Spleen (tissue), 11 donors: ENCODE measurements at regions not wholly inside any gene's neighbourhood (a gene's known extent, or its start where the extent isn't known, plus 50 kb on each side); places are given as distances from the start of the nearest gene placed in this dataset.

Experiments used
- DNase-seq: peaks from one replicate; pipeline ENCODE4 v3.0.0-alpha.2; 2020
- H3K27ac ChIP-seq, 8 donors: fragments of 200-600 bp; sonication (generic) in 7 of 8; 1 replicate in 4 of 8; 2 replicates in 4 of 8; pipeline versions ENCODE4 v1.5.0 to v1.8.0; 2016 to 2021; ENCODE audit warnings: inconsistent platforms in 4 of 8, mild to moderate bottlenecking in 4 of 8, moderate library complexity in 1 of 8
- H3K27me3 ChIP-seq, 7 donors: fragments of 200-600 bp; sonication (generic) in 6 of 7; replicated peaks in 1 of 7; 1 replicate in 4 of 7; 2 replicates in 3 of 7; pipeline versions ENCODE4 v1.5.0 to v1.8.0; 2016 to 2021; ENCODE audit warnings: inconsistent platforms in 3 of 7, mild to moderate bottlenecking in 1 of 7
- H3K36me3 ChIP-seq, 6 donors: fragments of 200-600 bp; sonication (generic) in 5 of 6; 1 replicate in 4 of 6; 2 replicates in 2 of 6; pipeline versions ENCODE4 v1.5.0 to v1.8.0; 2016 to 2021; ENCODE audit warnings: inconsistent platforms in 2 of 6
- H3K4me1 ChIP-seq, 6 donors: fragments of 200-600 bp; sonication (generic) in 5 of 6; 1 replicate in 3 of 6; 2 replicates in 3 of 6; pipeline versions ENCODE4 v1.5.0 to v1.8.0; 2016 to 2021; ENCODE audit warnings: inconsistent platforms in 3 of 6
- H3K4me3 ChIP-seq, 8 donors: fragments of 200-600 bp; sonication (generic) in 7 of 8; 1 replicate in 4 of 8; 2 replicates in 4 of 8; pipeline versions ENCODE4 v1.5.0 to v1.8.0; 2016 to 2021; ENCODE audit warnings: inconsistent platforms in 4 of 8, mild to moderate bottlenecking in 4 of 8, moderate library complexity in 2 of 8
- H3K9me3 ChIP-seq, 8 donors: fragments of 200-600 bp; sonication (generic) in 7 of 8; 1 replicate in 4 of 8; 2 replicates in 4 of 8; pipeline versions ENCODE4 v1.5.0 to v1.8.0; 2016 to 2021; ENCODE audit warnings: inconsistent platforms in 4 of 8
- CTCF ChIP-seq, 11 experiments: fragments of 200-600 bp in 7 of 11; fragments of 450-650 bp in 4 of 11; sonication (generic) in 4 of 11; IDR thresholded peaks in 8 of 11; conservative IDR thresholded peaks in 3 of 11; 1 replicate in 7 of 11; 2 replicates in 4 of 11; pipeline versions ENCODE4 v1.4.0 to v1.8.0; 2016 to 2021; ENCODE audit warnings: antibody characterized with exemption in 11 of 11, inconsistent platforms in 4 of 11, mild to moderate bottlenecking in 1 of 11
- POLR2A ChIP-seq, 3 donors: fragments of 450-650 bp; IDR thresholded peaks; one replicate each; pipeline ENCODE4 v1.5.1; 2017; ENCODE audit warnings: antibody characterized with exemption in 3 of 3, mild to moderate bottlenecking in 1 of 3
- POLR2AphosphoS5 ChIP-seq, 3 donors: sonication (generic); formaldehyde crosslinking; IDR thresholded peaks; one replicate each; pipeline ENCODE4 v1.5.1; 2017; ENCODE audit warnings: antibody characterized with exemption in 3 of 3
- WGBS, 5 donors: extraction: QIAGEN DNeasy Blood & Tissue Kit in 3 of 5; methylation state at CpG; one replicate each; pipeline versions ENCODE4 v1.1.5 to v1.1.7; 2013 to 2018; 5-methylcytosine and 5-hydroxymethylcytosine counted together
- intact Hi-C: fragments of 100-400 bp; cut with DNase I; formaldehyde crosslinking; loops from one replicate; pipeline ENCODE4 v1.15.0; 2023; ENCODE audit warnings: low total_unique reads
- donor health status: healthy with polysubstance abuse.
- donor health status: DM: no; HTN: no; CAD: no; lungs with moderate emphysema.
- donor health status: DM: no; HTN: no; CAD: no.
- donor health status: Bipolar disorder and iron deficiency.
- donor health status: healthy.
- donor health status: DM: no; HTN: no; CAD: no.
- donor health status: DM: yes; HTN: yes; CAD: no.

GRCh38 chr16:65878347-65878746 is 488.1 kb upstream of the CDH5 start:
- no peaks in the 10 kb centered on the region for H3K27me3 ChIP-seq
- DNase-seq: no peak
- intact Hi-C loops: no loop called here
- no peaks in the 10 kb centered on the region for H3K36me3 ChIP-seq
- H3K4me3 ChIP-seq: no peak overlapping the region
- peaks cover 0 to 6% (median 0%) of the 10 kb centered on the region in 6 donors for H3K4me1 ChIP-seq
- no peak for TF ChIP-seq POLR2AphosphoS5 (IDR thresholded peaks at IDR 0.05)
- 84 to 96% (median 89%) methylated on average over 4 of the region's 4 CpGs for WGBS, 5 donors
- no peaks in the 10 kb centered on the region for H3K9me3 ChIP-seq
- no peak overlapping the region for H3K27ac ChIP-seq

GRCh38 chr16:65876624-65877023 is 489.9 kb upstream of the CDH5 start:
- WGBS, 5 donors: 25 to 57% (median 31%) methylated on average over 1 of the region's 1 CpG
- intact Hi-C loops: no loop called here
- no peak for TF ChIP-seq CTCF (IDR thresholded peaks at IDR 0.05 in 8 of 11, conservative IDR thresholded peaks at IDR 0.05 in 3 of 11)
- TF ChIP-seq POLR2A (IDR thresholded peaks at IDR 0.05): no peak
- no peak for TF ChIP-seq POLR2AphosphoS5 (IDR thresholded peaks at IDR 0.05)
- H3K27ac ChIP-seq: no peak overlapping the region
- peaks cover 0 to 6% (median 0%) of the 10 kb centered on the region in 6 donors for H3K4me1 ChIP-seq
- no peak for DNase-seq
- H3K27me3 ChIP-seq: no peaks in the 10 kb centered on the region
- H3K9me3 ChIP-seq: no peaks in the 10 kb centered on the region
- H3K4me3 ChIP-seq: no peak overlapping the region
- no peaks in the 10 kb centered on the region for H3K36me3 ChIP-seq

GRCh38 chr16:65876056-65876408 is 490.5 kb upstream of the CDH5 start:
- Histone ChIP-seq H3K9me3 (no peaks in the 10 kb centered on the region), H3K27ac (no peak overlapping the region), H3K4me3 (no peak overlapping the region), H3K36me3 (no peaks in the 10 kb centered on the region), H3K4me1 (peaks cover 0 to 6% (median 0%) of the 10 kb centered on the region in 6 donors), H3K27me3 (no peaks in the 10 kb centered on the region)
- intact Hi-C loops: no loop called here
- no peak for TF ChIP-seq POLR2AphosphoS5 (IDR thresholded peaks at IDR 0.05)
- no peak for TF ChIP-seq POLR2A (IDR thresholded peaks at IDR 0.05)
- no peak for TF ChIP-seq CTCF (IDR thresholded peaks at IDR 0.05 in 8 of 11, conservative IDR thresholded peaks at IDR 0.05 in 3 of 11)
- DNase-seq: no peak
- WGBS, 5 donors: 83 to 94% (median 89%) methylated on average over 3 of the region's 3 CpGs

GRCh38 chr16:65875381-65876055 is 491.0 kb upstream of the CDH5 start:
- intact Hi-C loops: no loop called here
- DNase-seq: no peak
- no peak overlapping the region for H3K4me3 ChIP-seq
- 75 to 87% (median 80%) methylated on average over 6 of the region's 6 CpGs for WGBS, 5 donors
- no peak for TF ChIP-seq POLR2A (IDR thresholded peaks at IDR 0.05)
- no peak for TF ChIP-seq CTCF (IDR thresholded peaks at IDR 0.05 in 8 of 11, conservative IDR thresholded peaks at IDR 0.05 in 3 of 11)
- no peak for TF ChIP-seq POLR2AphosphoS5 (IDR thresholded peaks at IDR 0.05)
- peaks cover 0 to 6% (median 2%) of the 10 kb centered on the region in 6 donors for H3K4me1 ChIP-seq
- H3K9me3 ChIP-seq: no peaks in the 10 kb centered on the region
- H3K36me3 ChIP-seq: no peaks in the 10 kb centered on the region
- no peak overlapping the region for H3K27ac ChIP-seq
- H3K27me3 ChIP-seq: no peaks in the 10 kb centered on the region
